IMR-90 (cell line): ENCODE measurements at regions not wholly inside any gene's neighbourhood (a gene's known extent, or its start where the extent isn't known, plus 50 kb on each side); places are given as distances from the start of the nearest gene placed in this dataset.

ENCODE experiments used
- ATAC-seq: fragments of 200-7000 bp; cut with Tn5 transposase; 2 replicates; pipeline ENCODE4 v1.9.1; 2020; ENCODE audit warnings: low read depth, mild to moderate bottlenecking, moderate library complexity
- BruUV-seq: library from RNA; stranded (reverse); fragments of 400-500 nt; replicated peaks from 2 replicates; lab custom pipeline; 2021; lab: Mats Ljungman, UMichigan
- CTCF ChIA-PET: fragments of 300-600 bp; formaldehyde crosslinking; extraction: SDS; loops from one replicate; lab custom pipeline; 2021; ENCODE audit warnings: antibody characterized with exemption; lab: Yijun Ruan, JAX
- POLR2A ChIA-PET: fragments of 300-600 bp; sonication (Branson Sonifier 250); formaldehyde crosslinking; loops from one replicate; lab custom pipeline; 2022; ENCODE audit warnings: antibody characterized with exemption; ENCODE audit not compliant: unreplicated experiment; lab: Charles Lee
- DNase-seq: peaks from one replicate; pipeline ENCODE4 v3.0.0; 2013
- H2AFZ ChIP-seq: replicated peaks from 2 replicates; pipeline ENCODE3; 2013; ENCODE audit warnings: low read length, mild to moderate bottlenecking; ENCODE audit not compliant: poor library complexity
- H2AK5ac ChIP-seq: 2 replicates; pipeline ENCODE4 v1.6.1; 2013; ENCODE audit warnings: low read depth, low read length, inconsistent platforms
- H2AK9ac ChIP-seq: replicated peaks from 2 replicates; pipeline ENCODE3; 2013; ENCODE audit warnings: mild to moderate bottlenecking, low read depth, low read length, moderate library complexity; ENCODE audit not compliant: poor library complexity
- H2BK120ac ChIP-seq: 2 replicates; pipeline ENCODE4 v1.6.1; 2013; ENCODE audit warnings: low read depth, low read length, inconsistent platforms
- H2BK15ac ChIP-seq: 3 replicates; pipeline ENCODE4 v1.6.1; 2013; ENCODE audit warnings: low read depth, low read length, inconsistent platforms
- H2BK20ac ChIP-seq: 2 replicates; pipeline ENCODE4 v1.6.1; 2013; ENCODE audit warnings: low read depth, mild to moderate bottlenecking, inconsistent platforms, low read length, moderate library complexity
- H2BK5ac ChIP-seq: 2 replicates; pipeline ENCODE4 v1.6.1; 2013; ENCODE audit warnings: mild to moderate bottlenecking, low read depth, low read length, inconsistent platforms; ENCODE audit not compliant: poor library complexity, severe bottlenecking
- H3K14ac ChIP-seq: replicated peaks from 2 replicates; pipeline ENCODE4 v1.6.1; 2013; ENCODE audit warnings: low read depth, low read length, inconsistent platforms
- H3K18ac ChIP-seq: 2 replicates; pipeline ENCODE4 v1.6.1; 2013; ENCODE audit warnings: low read depth, low read length, control low read depth
- H3K23ac ChIP-seq: 2 replicates; pipeline ENCODE4 v1.6.1; 2013; ENCODE audit warnings: low read depth, low read length, inconsistent platforms
- H3K27ac ChIP-seq: 2 replicates; pipeline ENCODE4 v1.5.1; 2013; ENCODE audit warnings: mild to moderate bottlenecking, control low read depth, low read length; ENCODE audit not compliant: insufficient read depth
- H3K27me3 ChIP-seq: 2 replicates; pipeline ENCODE4 v1.6.1; 2013; ENCODE audit warnings: low read length; ENCODE audit not compliant: control insufficient read depth, insufficient read depth
- H3K36me3 ChIP-seq: 2 replicates; pipeline ENCODE4 v1.6.1; 2013; ENCODE audit warnings: low read length, mixed read lengths; ENCODE audit not compliant: control insufficient read depth, insufficient read depth
- H3K4ac ChIP-seq: 2 replicates; pipeline ENCODE4 v1.6.1; 2013; ENCODE audit warnings: low read depth, low read length, inconsistent platforms
- H3K4me1 ChIP-seq: 2 replicates; pipeline ENCODE4 v1.6.1; 2013; ENCODE audit warnings: low read length, mixed read lengths; ENCODE audit not compliant: control insufficient read depth, insufficient read depth
- H3K4me2 ChIP-seq: 2 replicates; pipeline ENCODE4 v1.6.1; 2013; ENCODE audit warnings: low read depth, mild to moderate bottlenecking, control low read depth, low read length, moderate library complexity
- H3K4me3 ChIP-seq: 2 replicates; pipeline ENCODE4 v1.5.1; 2013; ENCODE audit warnings: low read depth, mild to moderate bottlenecking, control low read depth, low read length, moderate library complexity; ENCODE audit not compliant: insufficient read depth
- H3K56ac ChIP-seq: 2 replicates; pipeline ENCODE4 v1.6.1; 2013; ENCODE audit warnings: low read length, inconsistent platforms; ENCODE audit not compliant: insufficient read depth; ENCODE audit errors: extremely low read depth
- H3K79me1 ChIP-seq, 2 experiments: 2 replicates each; pipeline ENCODE4 v1.6.1; 2013; ENCODE audit warnings: low read length in 2 of 2, inconsistent platforms in 1 of 2, low read depth in 1 of 2
- H3K9ac ChIP-seq: 2 replicates; pipeline ENCODE4 v1.6.1; 2013; ENCODE audit warnings: low read depth, low read length, control low read depth
- H3K9me1 ChIP-seq: 2 replicates; pipeline ENCODE4 v1.6.1; 2013; ENCODE audit warnings: low read length, inconsistent platforms; ENCODE audit not compliant: insufficient read depth
- H3K9me3 ChIP-seq: 2 replicates; pipeline ENCODE4 v1.6.1; 2013; ENCODE audit warnings: low read length; ENCODE audit not compliant: control insufficient read depth, insufficient read depth
- H4K20me1 ChIP-seq: 2 replicates; pipeline ENCODE4 v1.6.1; 2013; ENCODE audit warnings: low read length, inconsistent platforms; ENCODE audit not compliant: insufficient read depth
- H4K5ac ChIP-seq: 2 replicates; pipeline ENCODE4 v1.6.1; 2013; ENCODE audit warnings: mild to moderate bottlenecking, low read depth, low read length, control low read depth
- H4K8ac ChIP-seq, 2 experiments: 2 replicates each; pipeline ENCODE4 v1.6.1; 2013; ENCODE audit warnings: low read depth in 2 of 2, low read length in 2 of 2, control low read depth in 1 of 2, inconsistent platforms in 1 of 2
- H4K91ac ChIP-seq: 2 replicates; pipeline ENCODE4 v1.6.1; 2013; ENCODE audit warnings: low read depth, low read length, inconsistent platforms; ENCODE audit not compliant: insufficient read depth
- BHLHE40 ChIP-seq: fragments of 150-350 bp; IDR thresholded peaks from 2 replicates; pipeline ENCODE4 v1.6.1; 2016; ENCODE audit warnings: mild to moderate bottlenecking, low read depth, low read length
- FOS ChIP-seq: fragments of 150-350 bp; IDR thresholded peaks from 2 replicates; pipeline ENCODE4 v1.6.1; 2016; ENCODE audit warnings: low read depth, low read length
- POLR2A ChIP-seq: IDR thresholded peaks from 2 replicates; pipeline ENCODE4 v1.6.1; 2012; ENCODE audit warnings: mild to moderate bottlenecking, low read depth, low read length
- RFX5 ChIP-seq: IDR thresholded peaks from 2 replicates; pipeline ENCODE4 v1.8.0; 2012; ENCODE audit warnings: low read depth, mild to moderate bottlenecking, low read length, moderate library complexity
- WGBS, 2 experiments: methylation state at CpG; one replicate each; pipeline versions ENCODE4 v1.1.5 to v1.1.7; 2013; ENCODE audit warnings: missing lambda C conversion rate in 2 of 2; ENCODE audit not compliant: insufficient read length in 1 of 2; ENCODE audit errors: extremely low coverage in 2 of 2; 5-methylcytosine and 5-hydroxymethylcytosine counted together
- dilution Hi-C: fragments of 300-500 bp; cut with HindIII; formaldehyde crosslinking; loops from one replicate; pipeline ENCODE4 v1.14.3; 2018; ENCODE audit warnings: low sequenced_read_pairs; ENCODE audit not compliant: unreplicated experiment
- in situ Hi-C: fragments of 300-500 bp; cut with MboI; formaldehyde crosslinking; loops from 3 replicates; pipeline ENCODE4 v1.14.3; 2019; ENCODE audit warnings: low sequenced_read_pairs, inconsistent platforms, mixed read lengths
- intact Hi-C: fragments of 100-400 bp; cut with micrococcal nuclease; formaldehyde crosslinking; loops from 2 replicates; pipeline ENCODE4 v1.10.0; 2022

GRCh38 chr6:37105148-37106050 lies 64.6 kb upstream of the PIM1 start:
- Histone ChIP-seq H3K27me3 (no peaks in the 10 kb centered on the region; the same call in 1 of the 2 replicates), H4K5ac (no peak overlapping the region), H3K9ac (no peak overlapping the region), H3K56ac (no peak overlapping the region), H3K18ac (no peak overlapping the region), H2AK9ac (no peak overlapping the region), H4K91ac (no peak overlapping the region), H3K9me1 (no peaks in the 10 kb centered on the region), H3K36me3 (no peaks in the 10 kb centered on the region), H2BK120ac (no peak overlapping the region), H3K4me2 (no peak overlapping the region), H2AK5ac (no peak overlapping the region), H3K4me3 (no peak overlapping the region), H2BK5ac (no peak overlapping the region), H3K4me1 (peaks cover 13% of the 10 kb centered on the region), H2BK15ac (no peak overlapping the region), H4K20me1 (no peaks in the 10 kb centered on the region), H2AFZ (no peak overlapping the region), H3K9me3 (no peaks in the 10 kb centered on the region), H3K79me1 (no peaks in the 10 kb centered on the region), H3K23ac (no peak overlapping the region; the same call in 1 of the 2 replicates), H3K4ac (no peak overlapping the region), H3K27ac (no peak overlapping the region), H4K8ac (no peak overlapping the region), H3K14ac (no peak overlapping the region), H2BK20ac (no peak overlapping the region)
- no peak for ATAC-seq
- in situ Hi-C loops (no loop called here), intact Hi-C loops (no loop called here), dilution Hi-C loops (no loop called here)
- no peak for DNase-seq
- TF ChIP-seq BHLHE40 (no peak), POLR2A (no peak), RFX5 (no peak), FOS (no peak)
- no CpG with 5 or more reads among the region's 6 CpGs for WGBS, 2 experiments
- ChIA-PET POLR2A (no interaction called here), CTCF (interaction anchor here (1.0 to 1.1 kb wide), 2 partner anchors 10 to 66 kb away, joined by 3 to 4 read pairs; no protein-coding TSS in a partner anchor)
- no TSS peak for BruUV-seq
